Dendritic cell treated with granulocyte-macrophage colony-stimulating factor and Interleukin-4, amounts not matched to agents 40 ng/mL and 50 ng/mL, for 4 days (primary cell): ENCODE measurements at regions not wholly inside any gene's neighbourhood (a gene's known extent, or its start where the extent isn't known, plus 50 kb on each side); places are given as distances from the start of the nearest gene placed in this dataset.

Experiments
- H3K27ac Mint-ChIP-seq: one replicate; pipeline ENCODE4 v1.8.0; 2022; ENCODE audit warnings: mild to moderate bottlenecking, mixed read lengths
- H3K27me3 Mint-ChIP-seq: one replicate; pipeline ENCODE4 v1.8.0; 2022; ENCODE audit warnings: mild to moderate bottlenecking, mixed read lengths
- H3K36me3 Mint-ChIP-seq: one replicate; pipeline ENCODE4 v1.8.0; 2022; ENCODE audit warnings: low read depth, mixed read lengths
- H3K4me1 Mint-ChIP-seq: one replicate; pipeline ENCODE4 v1.8.0; 2022; ENCODE audit warnings: low read depth, mixed read lengths
- H3K4me3 Mint-ChIP-seq: one replicate; pipeline ENCODE4 v1.8.0; 2022; ENCODE audit warnings: mild to moderate bottlenecking, moderate library complexity, mixed read lengths
- H3K9me3 Mint-ChIP-seq: one replicate; pipeline ENCODE4 v1.8.0; 2022; ENCODE audit warnings: mixed read lengths
- intact Hi-C: fragments of 100-400 bp; cut with micrococcal nuclease; formaldehyde crosslinking; loops from one replicate; pipeline ENCODE4 v1.15.0; 2022

DNA sequence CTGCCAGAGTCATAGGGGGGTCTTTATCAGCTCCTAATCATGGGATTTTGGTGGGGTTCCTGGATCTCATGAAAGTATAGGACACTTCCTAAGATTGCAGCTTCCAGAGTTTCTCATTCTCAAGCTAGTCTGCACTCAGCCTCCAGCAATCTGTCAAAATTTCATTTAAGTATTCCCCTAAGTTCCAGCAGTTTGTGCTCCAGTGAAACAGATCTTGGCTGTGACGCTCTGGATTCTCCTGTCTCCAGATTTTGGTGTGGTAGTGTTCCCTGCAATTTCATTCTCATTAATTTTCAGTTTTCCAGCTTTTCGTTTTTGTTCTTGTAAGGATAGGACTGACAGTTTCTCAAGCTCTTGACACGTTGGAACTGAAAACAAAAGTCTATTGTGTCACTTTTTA is 908.9 kb upstream of the MIR17HG start:
- H3K27me3 Mint-ChIP-seq = no peaks in the 10 kb centered on the region
- intact Hi-C loops = no loop called here
- H3K27ac Mint-ChIP-seq = no peak overlapping the region
- H3K9me3 Mint-ChIP-seq = no peaks in the 10 kb centered on the region
- no peak overlapping the region for H3K4me3 Mint-ChIP-seq
- H3K4me1 Mint-ChIP-seq = no peaks in the 10 kb centered on the region
- H3K36me3 Mint-ChIP-seq = no peaks in the 10 kb centered on the region

DNA sequence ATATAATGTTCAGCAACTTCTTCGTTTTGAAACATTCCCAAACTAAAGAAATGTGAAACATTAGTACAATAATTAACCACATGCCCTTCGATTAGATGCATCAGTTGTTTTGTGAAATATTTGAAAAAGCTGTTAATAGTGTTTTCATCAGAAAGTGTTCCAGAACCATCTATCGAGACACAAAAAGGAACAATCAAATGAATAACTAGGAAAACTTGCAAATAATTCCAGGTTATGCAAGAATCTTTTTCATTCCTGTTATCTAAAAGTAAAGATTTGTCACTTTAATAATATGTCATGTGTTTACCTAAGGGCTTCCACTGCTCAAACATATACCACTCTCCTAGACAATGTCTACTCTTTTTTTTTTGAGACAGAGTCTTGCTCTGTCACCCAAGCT is 904.2 kb upstream of the MIR17HG start:
- Mint-ChIP-seq H3K4me3 (no peak overlapping the region), H3K27me3 (no peaks in the 10 kb centered on the region), H3K36me3 (no peaks in the 10 kb centered on the region), H3K27ac (no peak overlapping the region), H3K9me3 (peaks cover 3% of the 10 kb centered on the region), H3K4me1 (no peaks in the 10 kb centered on the region)
- intact Hi-C loops = no loop called here

DNA sequence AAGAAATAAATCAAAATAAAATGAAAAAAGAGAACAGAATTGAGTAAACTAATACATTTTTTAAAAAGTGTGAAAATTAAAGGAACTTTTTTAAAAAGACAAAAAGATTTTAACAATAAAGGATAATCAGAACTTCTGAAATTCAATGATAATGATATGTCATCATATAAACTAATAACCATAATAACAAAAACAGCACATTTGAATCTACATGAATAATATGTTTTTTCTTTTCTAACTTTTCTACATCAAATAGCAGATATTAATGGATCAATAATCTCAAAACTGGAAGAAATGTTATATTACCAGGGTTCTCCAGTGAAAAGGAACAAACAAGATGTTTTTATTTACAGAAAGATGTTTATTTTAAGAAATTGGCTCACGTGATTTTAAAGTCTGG is 903.3 kb upstream of the MIR17HG start:
- Mint-ChIP-seq H3K27me3 (no peaks in the 10 kb centered on the region), H3K4me1 (no peaks in the 10 kb centered on the region), H3K27ac (no peak overlapping the region), H3K9me3 (peaks cover 6% of the 10 kb centered on the region), H3K36me3 (no peaks in the 10 kb centered on the region), H3K4me3 (no peak overlapping the region)
- intact Hi-C loops = no loop called here

DNA sequence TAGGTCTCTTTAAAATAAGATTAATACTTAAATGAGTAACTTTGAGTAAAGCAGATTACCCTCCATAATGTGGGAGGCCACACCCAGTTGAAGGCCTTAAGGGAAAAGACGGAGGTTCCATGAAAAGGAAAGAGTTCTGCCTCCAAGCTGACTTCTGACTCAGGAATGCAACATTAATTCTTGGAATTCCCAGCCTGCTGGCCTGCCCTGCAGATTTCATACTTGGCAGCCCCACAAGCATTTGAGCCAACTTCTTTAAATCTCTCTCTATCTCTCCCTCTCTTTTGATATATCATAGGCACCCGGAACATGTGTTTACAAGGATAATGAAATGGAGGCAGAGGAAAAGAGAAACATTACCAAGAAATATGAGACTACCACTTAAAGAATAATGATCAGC is 902.3 kb upstream of the MIR17HG start:
- no peaks in the 10 kb centered on the region for H3K4me1 Mint-ChIP-seq
- H3K27ac Mint-ChIP-seq = no peak overlapping the region
- H3K36me3 Mint-ChIP-seq = no peaks in the 10 kb centered on the region
- H3K27me3 Mint-ChIP-seq = no peaks in the 10 kb centered on the region
- intact Hi-C loops = no loop called here
- H3K9me3 Mint-ChIP-seq = peaks cover 6% of the 10 kb centered on the region
- H3K4me3 Mint-ChIP-seq = no peak overlapping the region

DNA sequence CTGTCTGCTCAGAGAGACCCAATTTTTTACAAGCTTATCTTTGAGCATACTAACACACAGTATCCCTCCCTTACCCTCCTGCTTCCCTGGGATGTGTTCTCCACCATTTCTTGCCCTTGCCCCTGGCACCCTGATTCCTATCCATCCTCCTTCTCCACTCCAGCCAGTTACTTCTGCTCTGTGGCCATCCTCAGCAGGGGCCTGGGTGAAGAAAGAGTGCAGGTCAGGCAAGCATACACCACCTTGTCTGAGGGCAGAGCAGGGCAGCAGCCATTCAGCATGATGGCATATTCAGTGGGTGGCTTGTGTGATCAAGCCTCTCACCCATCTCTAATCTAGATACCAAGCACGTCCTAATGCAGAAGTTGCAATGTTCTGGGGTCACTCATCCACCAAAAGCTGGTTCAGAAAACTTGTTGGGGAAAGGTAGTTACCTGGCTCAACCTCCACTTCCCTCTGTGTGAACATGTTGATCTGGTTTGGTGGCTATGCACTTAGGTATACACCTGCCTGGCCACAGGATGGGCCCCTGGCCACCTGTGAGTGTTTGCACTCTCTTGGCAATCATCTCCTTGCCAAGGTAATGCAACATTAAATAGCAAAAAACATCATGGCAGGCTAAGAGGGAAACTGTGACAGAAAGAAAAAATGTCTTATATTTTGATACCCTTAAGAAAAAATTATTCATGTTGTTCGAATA is 900.3 kb upstream of the MIR17HG start:
- peaks cover 15% of the 10 kb centered on the region for H3K9me3 Mint-ChIP-seq
- H3K36me3 Mint-ChIP-seq = no peaks in the 10 kb centered on the region

DNA sequence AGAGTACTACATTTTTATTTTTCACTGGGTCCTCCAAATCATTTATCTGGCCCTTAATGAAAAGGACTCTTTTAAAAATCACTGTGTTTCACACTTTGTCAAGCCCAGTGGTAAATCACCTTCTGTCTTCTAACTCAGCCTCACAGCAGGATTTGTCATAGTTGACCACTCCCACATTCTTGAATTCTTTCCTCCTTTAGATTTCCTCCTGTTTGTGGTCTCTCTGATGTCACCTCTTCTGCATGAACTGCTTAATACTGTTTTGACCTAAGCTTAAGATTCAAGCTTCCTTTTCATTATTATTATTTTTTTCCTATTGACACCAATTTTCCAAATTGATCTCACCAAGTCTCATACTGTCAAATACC is 899.8 kb upstream of the MIR17HG start:
- H3K9me3 Mint-ChIP-seq = peaks cover 15% of the 10 kb centered on the region
- no peaks in the 10 kb centered on the region for H3K36me3 Mint-ChIP-seq
- no peak overlapping the region for H3K27ac Mint-ChIP-seq
- no peak overlapping the region for H3K4me3 Mint-ChIP-seq
- no peaks in the 10 kb centered on the region for H3K4me1 Mint-ChIP-seq
- H3K27me3 Mint-ChIP-seq = no peaks in the 10 kb centered on the region
- intact Hi-C loops = no loop called here

More for the DNA sequence above, 900.3 kb upstream of the MIR17HG start:
- intact Hi-C loops = no loop called here
- H3K27me3 Mint-ChIP-seq = no peaks in the 10 kb centered on the region
- H3K27ac Mint-ChIP-seq = no peak overlapping the region
- no peak overlapping the region for H3K4me3 Mint-ChIP-seq
- H3K4me1 Mint-ChIP-seq = no peaks in the 10 kb centered on the region

DNA sequence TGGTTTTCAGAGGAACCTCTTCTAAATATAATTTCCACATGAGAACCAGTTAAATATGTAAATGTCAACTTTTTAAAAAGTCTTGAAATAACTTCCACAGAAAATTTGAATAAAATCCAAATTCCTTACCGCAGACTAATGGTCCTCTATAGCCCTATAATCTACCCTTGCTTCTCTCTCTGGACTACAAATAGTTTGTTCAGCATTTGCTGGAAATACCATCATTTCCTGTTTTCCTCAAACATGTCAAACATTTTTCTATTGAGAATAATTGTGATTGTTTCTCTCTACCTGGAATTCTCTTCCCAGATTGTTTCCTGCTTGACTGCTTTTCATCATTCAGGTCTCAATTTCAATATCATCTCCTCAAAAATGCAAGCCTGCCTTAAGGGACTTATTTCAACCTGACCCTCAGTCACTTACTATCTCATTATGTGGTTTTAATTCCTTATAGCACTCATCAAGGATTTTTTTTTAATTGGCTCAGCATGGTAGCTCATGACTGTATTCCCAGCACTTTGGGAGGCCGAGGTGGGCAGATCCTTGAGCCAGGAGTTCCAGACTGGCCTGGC is 898.9 kb upstream of the MIR17HG start:
- Mint-ChIP-seq H3K9me3 (peaks cover 15% of the 10 kb centered on the region), H3K27ac (no peak overlapping the region), H3K27me3 (no peaks in the 10 kb centered on the region), H3K36me3 (no peaks in the 10 kb centered on the region), H3K4me1 (no peaks in the 10 kb centered on the region), H3K4me3 (no peak overlapping the region)
- intact Hi-C loops = no loop called here

DNA sequence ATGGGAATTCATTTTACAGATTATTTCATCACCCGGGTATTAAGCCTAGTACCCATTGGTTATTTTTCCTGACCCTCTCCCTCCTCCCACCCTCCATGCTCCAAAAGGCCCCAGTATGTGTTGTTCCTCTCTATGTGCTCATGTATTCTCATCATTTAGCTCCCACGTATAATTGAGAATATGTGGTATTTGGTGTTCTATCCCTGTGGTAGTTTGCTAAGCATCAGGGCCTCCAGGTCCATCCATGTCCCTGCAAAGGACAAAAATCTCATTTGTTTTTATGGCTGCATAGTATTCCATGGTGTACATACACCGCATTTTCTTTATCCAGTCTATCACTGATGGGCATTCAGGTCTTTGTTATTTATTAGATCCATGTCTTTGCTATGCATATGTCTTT is 894.1 kb upstream of the MIR17HG start:
- peaks cover 11% of the 10 kb centered on the region for H3K9me3 Mint-ChIP-seq
- no peak overlapping the region for H3K27ac Mint-ChIP-seq
- H3K4me1 Mint-ChIP-seq = no peaks in the 10 kb centered on the region
- intact Hi-C loops = no loop called here
- no peak overlapping the region for H3K4me3 Mint-ChIP-seq
- no peaks in the 10 kb centered on the region for H3K36me3 Mint-ChIP-seq
- H3K27me3 Mint-ChIP-seq = no peaks in the 10 kb centered on the region

DNA sequence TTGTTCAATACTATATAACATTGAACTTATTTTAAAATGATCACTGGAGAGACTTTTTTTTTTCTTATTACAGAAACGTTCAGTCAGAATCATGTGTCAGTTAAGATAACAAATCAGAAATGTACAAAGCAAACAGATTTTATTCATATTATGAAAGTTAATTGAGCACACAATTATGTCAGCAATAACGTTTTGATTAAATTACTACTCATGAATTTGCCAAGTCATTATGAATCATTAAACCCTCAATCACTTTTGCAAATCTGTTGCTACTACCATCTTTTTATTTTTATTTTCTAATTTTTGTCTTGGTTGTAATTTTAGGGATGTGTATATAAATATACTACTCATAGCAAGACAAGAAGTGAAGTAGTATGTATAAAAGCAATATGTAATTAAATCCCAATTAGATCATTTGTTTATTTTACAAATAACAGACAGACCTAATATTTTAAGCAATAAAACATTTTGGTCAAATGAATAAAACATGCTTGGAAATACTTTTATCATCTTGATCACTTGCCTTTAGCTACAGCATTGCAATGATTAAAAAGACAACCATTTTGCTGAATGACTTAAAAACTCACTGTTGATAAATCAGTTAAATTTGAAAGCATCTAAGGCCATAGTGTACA is 893.4 kb upstream of the MIR17HG start:
- intact Hi-C loops = no loop called here
- H3K36me3 Mint-ChIP-seq = no peaks in the 10 kb centered on the region
- peaks cover 8% of the 10 kb centered on the region for H3K9me3 Mint-ChIP-seq
- H3K4me1 Mint-ChIP-seq = no peaks in the 10 kb centered on the region
- no peak overlapping the region for H3K4me3 Mint-ChIP-seq
- no peak overlapping the region for H3K27ac Mint-ChIP-seq
- H3K27me3 Mint-ChIP-seq = no peaks in the 10 kb centered on the region

DNA sequence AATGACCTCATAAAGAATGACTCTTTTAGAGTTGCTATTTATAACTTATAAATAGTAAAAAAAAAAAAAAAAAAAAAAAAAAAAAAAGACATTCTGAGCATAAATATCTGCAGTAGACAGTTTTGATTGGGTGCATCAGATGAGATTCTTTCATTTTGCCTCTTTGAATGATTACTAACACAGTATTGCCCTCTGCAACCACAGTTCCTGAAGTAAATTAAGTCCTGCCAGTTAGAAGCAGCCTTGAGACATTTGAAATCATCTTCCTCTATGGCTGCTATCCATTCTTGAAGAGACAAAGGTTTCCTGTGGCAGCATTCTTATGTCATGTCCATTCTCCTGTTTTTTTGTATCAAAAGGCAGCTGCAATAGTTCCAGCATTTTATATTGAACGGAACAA is 892.4 kb upstream of the MIR17HG start:
- Mint-ChIP-seq H3K9me3 (peaks cover 8% of the 10 kb centered on the region), H3K27me3 (no peaks in the 10 kb centered on the region), H3K4me1 (no peaks in the 10 kb centered on the region), H3K4me3 (no peak overlapping the region), H3K36me3 (no peaks in the 10 kb centered on the region), H3K27ac (no peak overlapping the region)
- intact Hi-C loops = no loop called here

DNA sequence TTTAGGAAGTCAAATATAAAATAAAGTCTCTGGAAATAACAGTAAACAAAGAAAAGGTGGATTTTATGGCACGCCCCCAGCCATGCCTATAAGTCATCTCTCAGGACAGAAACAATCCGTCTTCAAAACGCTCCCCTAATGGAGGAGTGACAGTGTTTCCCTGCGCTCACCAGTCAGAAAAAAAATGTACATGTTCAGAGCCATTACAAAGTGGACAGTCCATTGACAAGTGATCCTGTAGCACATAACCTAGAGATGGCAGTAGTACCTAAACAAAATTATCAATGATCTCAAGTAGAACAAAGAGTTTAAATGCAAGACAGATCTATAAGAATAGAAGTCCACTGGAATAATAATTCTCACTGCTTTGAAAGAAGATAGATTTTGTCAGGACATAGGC is 891.7 kb upstream of the MIR17HG start:
- intact Hi-C loops = no loop called here
- Mint-ChIP-seq H3K4me1 (no peaks in the 10 kb centered on the region), H3K27me3 (no peaks in the 10 kb centered on the region), H3K27ac (no peak overlapping the region), H3K9me3 (peaks cover 8% of the 10 kb centered on the region), H3K4me3 (no peak overlapping the region), H3K36me3 (no peaks in the 10 kb centered on the region)

DNA sequence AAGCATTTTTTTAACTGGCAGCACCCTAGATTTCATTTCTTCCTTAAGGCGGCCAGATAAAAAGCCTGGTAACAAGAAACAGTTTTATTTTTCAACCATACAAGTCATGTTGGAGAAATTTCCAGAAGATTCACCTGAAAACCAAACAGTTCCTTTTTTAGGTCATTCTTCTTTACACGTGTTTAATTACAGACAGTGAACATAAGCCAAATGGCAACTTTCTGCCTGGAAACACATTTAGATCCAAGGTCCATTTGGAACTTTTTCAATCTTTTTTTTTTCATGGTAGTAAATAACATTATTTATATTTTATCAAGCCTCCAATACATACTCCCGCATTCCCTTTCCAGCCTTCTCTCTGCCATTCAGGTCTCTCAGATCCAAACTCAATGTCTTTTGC is 886.1 kb upstream of the MIR17HG start:
- Mint-ChIP-seq H3K9me3 (no peaks in the 10 kb centered on the region), H3K27ac (no peak overlapping the region), H3K36me3 (no peaks in the 10 kb centered on the region), H3K4me1 (no peaks in the 10 kb centered on the region), H3K4me3 (no peak overlapping the region), H3K27me3 (no peaks in the 10 kb centered on the region)
- intact Hi-C loops = no loop called here

DNA sequence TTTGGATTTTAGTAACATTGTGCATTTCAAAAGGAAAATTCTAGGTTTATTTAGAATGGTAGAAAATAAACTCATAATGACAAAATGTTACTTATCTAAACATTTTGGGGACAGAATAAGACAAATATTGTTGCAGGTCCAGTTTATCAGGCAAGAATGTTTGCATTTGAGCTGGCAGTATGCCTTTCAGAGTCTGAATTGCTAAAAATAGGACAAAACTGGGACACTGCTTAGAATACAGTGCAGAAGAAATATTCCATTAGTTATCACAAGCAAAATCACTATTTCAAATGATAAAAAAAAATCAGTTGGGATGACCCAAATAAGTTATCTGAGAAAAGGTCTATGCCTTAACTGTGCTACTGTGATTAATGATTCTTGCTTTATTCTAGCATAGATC is 870.3 kb upstream of the MIR17HG start:
- intact Hi-C loops = no loop called here
- H3K4me1 Mint-ChIP-seq = no peaks in the 10 kb centered on the region
- H3K27me3 Mint-ChIP-seq = no peaks in the 10 kb centered on the region
- peaks cover 39% of the 10 kb centered on the region for H3K9me3 Mint-ChIP-seq
- H3K4me3 Mint-ChIP-seq = no peak overlapping the region
- H3K36me3 Mint-ChIP-seq = no peaks in the 10 kb centered on the region
- H3K27ac Mint-ChIP-seq = no peak overlapping the region

DNA sequence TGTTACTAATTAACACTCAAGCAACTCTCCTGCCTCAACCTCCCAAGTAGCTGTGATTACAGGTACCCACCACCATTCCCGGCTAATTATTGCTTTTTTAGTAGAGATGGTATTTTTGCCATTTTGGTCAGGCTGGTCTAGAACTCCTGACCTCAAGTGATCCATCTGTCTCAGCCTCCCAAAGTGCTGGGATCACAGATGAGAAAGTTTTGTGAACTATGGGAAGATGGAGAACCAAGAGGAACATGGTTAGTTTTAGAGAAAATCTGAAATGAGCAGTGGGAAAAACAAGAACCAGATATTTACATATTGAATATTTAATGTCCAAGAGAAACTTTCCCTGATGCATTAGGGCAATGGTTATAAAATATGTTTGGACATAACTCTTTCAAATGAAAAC is 863.6 kb upstream of the MIR17HG start:
- H3K36me3 Mint-ChIP-seq = no peaks in the 10 kb centered on the region
- no peaks in the 10 kb centered on the region for H3K27me3 Mint-ChIP-seq
- H3K27ac Mint-ChIP-seq = no peak overlapping the region
- no peak overlapping the region for H3K4me3 Mint-ChIP-seq
- H3K4me1 Mint-ChIP-seq = no peaks in the 10 kb centered on the region
- peaks cover 29% of the 10 kb centered on the region for H3K9me3 Mint-ChIP-seq
- intact Hi-C loops = no loop called here

DNA sequence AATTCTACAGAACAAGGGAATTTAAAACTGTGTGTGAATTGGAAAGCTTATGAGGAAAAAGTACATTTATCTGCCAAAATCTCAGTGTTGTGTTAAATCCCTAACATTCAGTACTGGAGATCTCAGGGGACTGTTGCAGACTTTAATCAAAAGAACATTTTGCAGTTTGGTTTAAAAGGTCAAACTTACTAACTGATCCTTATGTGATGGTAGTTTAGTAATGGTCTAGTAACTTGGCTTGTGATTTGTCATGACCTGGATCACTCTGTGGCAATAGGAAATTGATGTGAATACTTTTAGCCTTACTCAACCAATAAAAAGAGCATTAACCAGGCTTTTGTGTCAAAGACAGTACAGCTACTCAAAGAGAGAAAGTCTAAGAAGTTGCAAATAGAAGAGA is 862.1 kb upstream of the MIR17HG start:
- no peaks in the 10 kb centered on the region for H3K4me1 Mint-ChIP-seq
- no peaks in the 10 kb centered on the region for H3K27me3 Mint-ChIP-seq
- H3K4me3 Mint-ChIP-seq = no peak overlapping the region
- peaks cover 24% of the 10 kb centered on the region for H3K9me3 Mint-ChIP-seq
- intact Hi-C loops = no loop called here
- no peaks in the 10 kb centered on the region for H3K36me3 Mint-ChIP-seq
- H3K27ac Mint-ChIP-seq = no peak overlapping the region
